CD4-positive, CD25-positive, alpha-beta regulatory T cell (primary cell): ENCODE measurements at regions not wholly inside any gene's neighbourhood (a gene's known extent, or its start where the extent isn't known, plus 50 kb on each side); places are given as distances from the start of the nearest gene placed in this dataset.

Source experiments
- ATAC-seq, 2 donors: fragments of 150-1000 bp; cut with Tn5 transposase; one replicate each; pipeline ENCODE4 v1.10.0; 2021; ENCODE audit warnings: low read depth in 2 of 2, moderate number of reproducible peaks in 2 of 2, moderate library complexity in 1 of 2
- DNase-seq, 3 donors: peaks; one replicate each; pipeline versions ENCODE4 v3.0.0 to v3.0.0-alpha.2; 2012 to 2022; ENCODE audit warnings: mixed read lengths in 1 of 3
- H3K27ac ChIP-seq: one replicate; pipeline ENCODE4 v1.7.0; 2013; ENCODE audit warnings: mild to moderate bottlenecking, low read length; ENCODE audit not compliant: insufficient read depth, poor library complexity, severe bottlenecking
- H3K27me3 ChIP-seq: one replicate; pipeline ENCODE4 v1.7.0; 2013; ENCODE audit warnings: low read length; ENCODE audit not compliant: control insufficient read depth, insufficient read depth
- H3K36me3 ChIP-seq: one replicate; pipeline ENCODE4 v1.7.0; 2013; ENCODE audit warnings: mild to moderate bottlenecking, low read length, moderate library complexity; ENCODE audit not compliant: control insufficient read depth, insufficient read depth
- H3K4me1 ChIP-seq: 2 replicates; pipeline ENCODE4 v1.7.0; 2013; ENCODE audit warnings: mild to moderate bottlenecking, low read length; ENCODE audit not compliant: insufficient read depth, control insufficient read depth, poor library complexity, severe bottlenecking
- H3K4me3 ChIP-seq: one replicate; pipeline ENCODE4 v1.7.0; 2013; ENCODE audit warnings: low read depth, mild to moderate bottlenecking, low read length, moderate library complexity
- H3K9me3 ChIP-seq, 2 experiments: 1 replicate in 1 of 2; 2 replicates in 1 of 2; pipeline ENCODE4 v1.7.0; 2013; ENCODE audit warnings: low read length in 2 of 2, mild to moderate bottlenecking in 1 of 2, moderate library complexity in 1 of 2; ENCODE audit not compliant: control insufficient read depth in 2 of 2
- H3K27ac Mint-ChIP-seq, 3 donors: one replicate each; pipeline ENCODE4 v1.8.0; 2020 to 2022; ENCODE audit warnings: mild to moderate bottlenecking in 3 of 3, mixed read lengths in 3 of 3, moderate library complexity in 2 of 3
- H3K27me3 Mint-ChIP-seq: one replicate; pipeline ENCODE4 v1.8.0; 2022; ENCODE audit warnings: mild to moderate bottlenecking, mixed read lengths
- H3K36me3 Mint-ChIP-seq: one replicate; pipeline ENCODE4 v1.8.0; 2020; ENCODE audit warnings: mixed read lengths
- H3K4me1 Mint-ChIP-seq, 4 donors: one replicate each; pipeline ENCODE4 v1.8.0; 2020 to 2022; ENCODE audit warnings: mixed read lengths in 4 of 4, mild to moderate bottlenecking in 1 of 4
- H3K4me3 Mint-ChIP-seq, 4 donors: one replicate each; pipeline ENCODE4 v1.8.0; 2020 to 2022; ENCODE audit warnings: mild to moderate bottlenecking in 4 of 4, mixed read lengths in 4 of 4, moderate library complexity in 3 of 4
- H3K9me3 Mint-ChIP-seq, 7 donors: one replicate each; pipeline ENCODE4 v1.8.0; 2020 to 2022; ENCODE audit warnings: mixed read lengths in 7 of 7, mild to moderate bottlenecking in 3 of 7, moderate library complexity in 2 of 7

- Mint-ChIP-seq H3K27me3 (no peaks in the 10 kb centered on the region), H3K36me3 (no peaks in the 10 kb centered on the region), H3K4me3 (peak overlapping the region in 2 of 4 donors; percentile 28 to 44), H3K4me1 (no peaks in the 10 kb centered on the region), H3K9me3 (no peaks in the 10 kb centered on the region), H3K27ac (no peak overlapping the region)
- Histone ChIP-seq H3K4me3 (no peak overlapping the region), H3K27me3 (no peaks in the 10 kb centered on the region), H3K4me1 (no peaks in the 10 kb centered on the region), H3K36me3 (no peaks in the 10 kb centered on the region), H3K9me3 (no peaks in the 10 kb centered on the region), H3K27ac (no peak overlapping the region)
- ATAC-seq (no peak), DNase-seq (no peak)
Observed at GRCh38 chr14:22475381-22475780, 113.6 kb downstream of the DAD1 start.

GRCh38 chr14:22474730-22475351 is 114.2 kb downstream of the DAD1 start:
- H3K4me1 ChIP-seq, result no peaks in the 10 kb centered on the region
- no peak overlapping the region for H3K27ac ChIP-seq

GRCh38 chr14:22472935-22473854 is 115.8 kb downstream of the DAD1 start:
- Mint-ChIP-seq H3K36me3 (no peaks in the 10 kb centered on the region), H3K27ac (peak overlapping the region in 1 of 3 donors; percentile 26), H3K9me3 (no peaks in the 10 kb centered on the region), H3K4me3 (no peak overlapping the region), H3K27me3 (no peaks in the 10 kb centered on the region), H3K4me1 (no peaks in the 10 kb centered on the region)
- Histone ChIP-seq H3K4me1 (no peaks in the 10 kb centered on the region), H3K36me3 (no peaks in the 10 kb centered on the region), H3K27ac (no peak overlapping the region), H3K27me3 (no peaks in the 10 kb centered on the region), H3K4me3 (no peak overlapping the region), H3K9me3 (no peaks in the 10 kb centered on the region)
- no peak for ATAC-seq
- no peak for DNase-seq

More at GRCh38 chr14:22474730-22475351, 114.2 kb downstream of the DAD1 start:
- H3K27ac Mint-ChIP-seq, result no peak overlapping the region
- Histone ChIP-seq H3K27me3 (no peaks in the 10 kb centered on the region), H3K36me3 (no peaks in the 10 kb centered on the region), H3K4me3 (no peak overlapping the region), H3K9me3 (no peaks in the 10 kb centered on the region)
- no peaks in the 10 kb centered on the region for H3K36me3 Mint-ChIP-seq
- no peaks in the 10 kb centered on the region for H3K4me1 Mint-ChIP-seq
- H3K4me3 Mint-ChIP-seq, result peak overlapping the region in 1 of 4 donors; percentile 22
- no peaks in the 10 kb centered on the region for H3K27me3 Mint-ChIP-seq
- ATAC-seq, result no peak
- no peak for DNase-seq
- H3K9me3 Mint-ChIP-seq, result no peaks in the 10 kb centered on the region

GRCh38 chr14:22472466-22472865 is 116.6 kb downstream of the DAD1 start:
- ATAC-seq (no peak), DNase-seq (no peak)
- H3K4me3 Mint-ChIP-seq, result no peak overlapping the region
- Histone ChIP-seq H3K4me1 (no peaks in the 10 kb centered on the region), H3K9me3 (no peaks in the 10 kb centered on the region), H3K36me3 (no peaks in the 10 kb centered on the region), H3K27me3 (no peaks in the 10 kb centered on the region), H3K4me3 (no peak overlapping the region), H3K27ac (no peak overlapping the region)
- no peaks in the 10 kb centered on the region for H3K36me3 Mint-ChIP-seq
- H3K4me1 Mint-ChIP-seq, result no peaks in the 10 kb centered on the region
- H3K27me3 Mint-ChIP-seq, result no peaks in the 10 kb centered on the region
- H3K27ac Mint-ChIP-seq, result no peak overlapping the region
- no peaks in the 10 kb centered on the region for H3K9me3 Mint-ChIP-seq

GRCh38 chr14:22471545-22472121 is 117.4 kb downstream of the DAD1 start:
- H3K4me1 Mint-ChIP-seq, result no peaks in the 10 kb centered on the region
- no peaks in the 10 kb centered on the region for H3K36me3 Mint-ChIP-seq
- no peaks in the 10 kb centered on the region for H3K9me3 Mint-ChIP-seq
- DNase-seq (no peak), ATAC-seq (no peak)
- Histone ChIP-seq H3K4me3 (no peak overlapping the region), H3K27ac (no peak overlapping the region), H3K9me3 (no peaks in the 10 kb centered on the region), H3K36me3 (no peaks in the 10 kb centered on the region), H3K27me3 (no peaks in the 10 kb centered on the region), H3K4me1 (no peaks in the 10 kb centered on the region)
- no peak overlapping the region for H3K4me3 Mint-ChIP-seq
- no peak overlapping the region for H3K27ac Mint-ChIP-seq
- no peaks in the 10 kb centered on the region for H3K27me3 Mint-ChIP-seq

- Mint-ChIP-seq H3K27ac (peak overlapping the region in 1 of 3 donors; percentile 60), H3K36me3 (no peaks in the 10 kb centered on the region), H3K4me3 (peak overlapping the region in 2 of 4 donors; percentile 21 to 70), H3K9me3 (no peaks in the 10 kb centered on the region), H3K4me1 (no peaks in the 10 kb centered on the region), H3K27me3 (no peaks in the 10 kb centered on the region)
- Histone ChIP-seq H3K36me3 (no peaks in the 10 kb centered on the region), H3K27me3 (no peaks in the 10 kb centered on the region), H3K4me3 (no peak overlapping the region), H3K27ac (no peak overlapping the region), H3K4me1 (no peaks in the 10 kb centered on the region), H3K9me3 (no peaks in the 10 kb centered on the region)
- ATAC-seq (no peak), DNase-seq (no peak)
Observed at GRCh38 chr14:22469538-22470303, 119.3 kb downstream of the DAD1 start.

GRCh38 chr14:22468830-22469229 is 120.2 kb downstream of the DAD1 start:
- H3K36me3 ChIP-seq, result no peaks in the 10 kb centered on the region
- no peak overlapping the region for H3K4me3 ChIP-seq
- Mint-ChIP-seq H3K27me3 (no peaks in the 10 kb centered on the region), H3K36me3 (no peaks in the 10 kb centered on the region), H3K4me3 (no peak overlapping the region), H3K27ac (no peak overlapping the region), H3K9me3 (no peaks in the 10 kb centered on the region), H3K4me1 (no peaks in the 10 kb centered on the region)
- no peaks in the 10 kb centered on the region for H3K27me3 ChIP-seq
- no peaks in the 10 kb centered on the region for H3K9me3 ChIP-seq
- no peak for ATAC-seq
- H3K27ac ChIP-seq, result no peak overlapping the region
- DNase-seq, result no peak
- no peaks in the 10 kb centered on the region for H3K4me1 ChIP-seq
